UCSD-AML1 (cell line): ENCODE measurements at regions not wholly inside any gene's neighbourhood (a gene's known extent, or its start where the extent isn't known, plus 50 kb on each side); places are given as distances from the start of the nearest gene placed in this dataset.
"Not testable (repeated sequence)": the region's sequence is repeated elsewhere in the genome, so short reads cannot be mapped to it uniquely, and the experiment has no call there.

Experiments used
- DNase-seq: peaks from one replicate; lab custom pipeline; 2025; ENCODE audit not compliant: unreplicated experiment; lab: John Stamatoyannopoulos, UW

DNA sequence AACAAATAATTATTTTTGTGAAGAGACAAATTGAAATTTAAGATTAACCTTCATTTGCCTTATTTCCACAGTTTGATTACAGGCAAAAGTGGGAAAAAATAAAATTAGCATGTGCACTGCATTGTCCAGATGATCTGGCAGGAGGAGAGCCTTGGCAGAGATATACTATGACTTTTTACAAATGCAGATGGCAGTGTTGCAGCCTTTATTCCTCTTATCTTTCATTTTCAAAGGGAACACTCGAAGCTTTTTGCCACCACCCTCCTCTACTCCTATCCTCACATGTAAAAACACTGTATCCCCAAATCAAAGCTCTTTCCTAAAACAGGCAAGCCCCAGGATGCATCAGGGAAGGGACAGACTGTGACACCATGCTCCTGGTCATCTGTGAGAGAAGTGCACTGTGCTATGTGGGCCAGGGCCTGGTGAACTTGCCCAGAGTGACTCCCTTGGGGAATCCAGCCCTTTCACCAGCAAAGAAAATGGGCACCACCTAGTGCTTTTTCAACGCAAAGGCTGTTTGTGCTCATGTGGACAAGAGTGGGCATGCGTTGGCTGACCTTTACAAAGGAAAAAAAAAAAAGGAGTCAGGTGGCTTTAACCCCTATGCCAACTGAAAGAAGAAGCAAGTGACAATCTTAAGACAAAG, 74.7 kb upstream of the ETAA1 start:
- DNase-seq = peak; percentile 20

- DNase-seq = no peak
Measured at GRCh38 chr2:67323209-67323991, 73.7 kb upstream of the ETAA1 start.

GRCh38 chr2:67329513-67329912, 67.6 kb upstream of the ETAA1 start:
- no peak for DNase-seq

DNA sequence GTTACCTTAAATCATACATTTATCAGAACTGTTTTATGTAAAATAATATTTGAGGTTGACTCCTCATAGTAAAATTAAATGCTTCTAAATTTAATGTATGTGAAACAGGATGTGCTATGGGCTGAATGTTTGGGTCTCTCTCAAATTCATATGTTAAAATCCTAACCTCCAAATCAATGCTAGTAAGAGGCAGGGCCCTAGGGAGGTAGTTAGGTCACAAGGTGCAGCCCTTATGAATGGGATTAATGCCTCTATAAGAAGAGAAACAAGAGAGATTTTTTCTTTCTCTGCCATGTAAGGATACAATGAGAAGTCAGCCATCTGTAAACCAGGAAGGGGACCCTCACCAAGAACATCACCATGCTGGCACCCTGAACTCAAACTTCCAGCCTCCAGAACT, 67.2 kb upstream of the ETAA1 start:
- no peak for DNase-seq

DNA sequence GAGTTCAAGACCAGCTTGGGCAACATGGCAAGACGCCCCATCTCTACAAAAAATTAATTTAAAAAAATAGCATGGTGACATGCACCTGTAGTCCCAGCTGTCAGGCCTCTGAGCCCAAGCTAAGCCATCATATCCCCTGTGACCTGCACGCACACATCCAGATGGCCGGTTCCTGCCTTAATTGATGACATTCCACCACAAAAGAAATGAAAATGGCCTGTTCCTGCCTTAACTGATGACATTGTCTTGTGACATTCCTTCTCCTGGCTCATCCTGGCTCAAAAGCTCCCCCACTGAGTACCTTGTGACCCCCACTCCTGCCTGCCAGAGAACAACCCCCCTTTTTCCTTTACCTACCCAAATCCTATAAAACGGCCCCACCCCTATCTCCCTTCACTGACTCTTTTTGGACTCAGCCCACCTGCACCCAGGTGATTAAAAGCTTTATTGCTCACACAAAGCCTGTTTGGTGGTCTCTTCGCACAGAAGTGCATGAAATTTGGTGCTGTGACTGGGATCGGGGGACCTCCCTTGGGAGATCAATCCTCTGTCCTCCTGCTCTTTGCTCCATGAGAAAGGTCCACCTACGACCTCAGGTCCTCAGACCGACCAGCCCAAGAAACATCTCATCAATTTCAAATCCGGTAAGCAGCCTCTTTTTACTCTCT, 65.6 kb upstream of the ETAA1 start:
- DNase-seq = not testable (repeated sequence)

- no peak for DNase-seq
Measured at GRCh38 chr2:67337903-67338302, 59.2 kb upstream of the ETAA1 start.

- DNase-seq = no peak
Measured at GRCh38 chr2:67338601-67339233, 58.4 kb upstream of the ETAA1 start.

DNA sequence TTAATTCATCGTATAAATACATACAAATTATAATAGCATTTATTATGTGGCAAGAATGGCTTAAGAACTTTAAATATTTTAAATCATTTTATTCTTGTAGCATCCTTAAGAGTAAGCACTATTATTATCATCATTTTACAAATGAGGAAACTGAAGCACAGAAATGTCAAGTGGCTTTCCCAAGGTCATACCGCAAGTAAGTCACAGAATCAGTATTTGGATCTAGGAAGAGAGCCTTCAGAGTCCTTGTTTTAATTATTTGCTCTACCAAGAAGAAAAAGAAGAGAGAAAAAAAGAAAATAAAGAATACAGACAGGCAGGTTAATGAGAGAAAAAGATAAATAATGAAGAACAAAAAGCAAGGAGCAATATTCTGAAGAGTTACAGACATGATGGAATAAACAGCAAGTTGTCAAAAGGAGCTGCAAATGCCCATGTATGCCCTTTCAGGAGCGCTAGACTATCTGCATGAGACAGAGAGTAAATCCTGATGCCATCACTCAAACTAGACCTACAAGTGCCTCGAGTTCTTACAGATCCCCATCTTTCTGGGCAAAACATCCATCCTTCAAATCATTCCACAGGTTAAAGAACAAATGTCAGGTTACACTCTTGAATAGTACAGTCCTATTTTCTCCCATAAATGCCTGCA, 57.8 kb upstream of the ETAA1 start:
- no peak for DNase-seq

DNA sequence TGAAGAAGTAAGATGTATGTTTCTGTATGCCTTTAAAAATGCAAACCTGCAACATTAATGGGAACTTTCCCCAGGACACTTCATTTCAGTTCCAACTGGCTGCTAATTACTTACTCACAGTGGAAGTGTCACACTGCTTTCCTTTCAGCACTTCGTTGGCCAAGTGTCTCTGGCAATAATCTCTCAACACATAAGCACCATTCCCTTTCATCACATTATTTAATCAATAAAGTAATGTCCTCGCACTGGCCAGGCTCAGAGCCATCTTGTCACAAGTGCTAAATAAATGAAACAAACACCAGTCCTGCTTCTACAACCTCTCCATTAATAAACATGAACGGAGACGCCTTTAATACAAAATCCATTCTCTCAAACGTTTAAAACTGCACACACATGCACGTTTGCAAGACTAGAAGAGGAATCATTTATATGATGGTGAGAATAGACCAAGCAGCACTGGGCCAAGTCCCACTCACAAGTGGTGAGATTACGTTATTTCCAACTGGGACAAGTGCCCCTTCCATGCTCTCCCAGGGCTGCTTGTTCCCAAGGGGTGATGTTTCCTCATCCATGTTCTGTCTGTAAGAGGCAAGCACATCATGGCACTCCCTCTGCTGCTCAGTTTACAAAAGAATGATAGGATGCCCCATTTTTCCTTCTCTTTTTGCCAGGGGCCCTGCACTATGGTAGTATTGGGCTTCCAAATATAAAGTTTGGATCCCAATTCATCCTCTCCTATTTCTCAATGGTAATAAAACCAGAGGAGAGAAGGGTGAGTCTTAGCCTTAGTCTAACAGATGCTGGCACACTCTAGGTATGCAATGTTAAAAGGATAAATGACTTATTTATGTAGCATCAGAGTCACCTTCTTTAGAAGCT, 56.8 kb upstream of the ETAA1 start:
- DNase-seq = no peak

- no peak for DNase-seq
Measured at GRCh38 chr2:67341012-67341318, 56.2 kb upstream of the ETAA1 start.

GRCh38 chr2:67341336-67341735, 55.8 kb upstream of the ETAA1 start:
- no peak for DNase-seq

GRCh38 chr2:67342394-67342793, 54.7 kb upstream of the ETAA1 start:
- no peak for DNase-seq

DNA sequence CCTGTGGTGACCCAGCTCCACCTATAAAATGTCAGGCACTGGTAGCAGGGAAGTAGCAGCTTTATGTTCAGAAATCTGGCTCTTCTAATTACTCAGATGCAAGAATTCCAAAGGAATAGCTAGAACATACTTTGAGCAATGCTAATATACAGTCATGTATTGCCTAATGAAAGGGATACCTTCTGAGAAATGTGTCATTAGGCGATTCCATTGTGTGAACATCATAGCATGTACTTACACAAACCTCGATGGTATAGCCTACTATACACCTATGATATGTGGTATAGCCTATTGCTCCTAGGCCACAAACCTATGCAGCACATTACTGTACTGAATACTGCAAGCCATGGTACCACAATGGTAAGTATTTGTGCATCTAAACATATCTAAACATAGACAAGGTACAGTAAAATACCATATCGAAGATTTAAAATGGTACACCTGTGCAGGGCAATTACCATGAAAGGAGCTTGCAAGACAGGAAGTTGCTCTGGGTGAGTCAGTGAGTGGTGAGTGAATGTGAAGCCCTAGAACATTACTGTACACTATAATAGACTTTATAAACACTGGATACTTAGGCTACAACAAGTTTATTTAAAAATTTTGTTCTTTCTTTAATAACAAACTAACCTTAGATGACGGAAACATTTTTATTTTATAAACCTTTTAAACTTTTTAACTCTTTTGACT, 50.3 kb upstream of the ETAA1 start:
- no peak for DNase-seq
